Astrocyte (in vitro differentiated cells and primary cell): ENCODE measurements at regions not wholly inside any gene's neighbourhood (a gene's known extent, or its start where the extent isn't known, plus 50 kb on each side); places are given as distances from the start of the nearest gene placed in this dataset.

ENCODE experiments used
- DNase-seq: peaks from one replicate; pipeline ENCODE4 v3.0.0-alpha.2; 2010; ENCODE audit warnings: low read depth
- FAIRE-seq: peaks from 2 replicates; lab custom pipeline; 2011; peaks lifted over from hg19 to GRCh38; lab: Jason Lieb, UNC
- H2AFZ ChIP-seq: 2 replicates; pipeline ENCODE4 v1.6.0; 2012; ENCODE audit warnings: low read depth, low read length, inconsistent platforms
- H3K27ac ChIP-seq: 2 replicates; pipeline ENCODE4 v1.5.1; 2011; ENCODE audit warnings: low read depth, low read length, inconsistent platforms
- H3K27me3 ChIP-seq: 2 replicates; pipeline ENCODE4 v1.6.0; 2011; ENCODE audit warnings: low read length, inconsistent platforms; ENCODE audit not compliant: insufficient read depth
- H3K36me3 ChIP-seq: 2 replicates; pipeline ENCODE4 v1.5.1; 2011; ENCODE audit warnings: low read length, inconsistent platforms; ENCODE audit not compliant: insufficient read depth
- H3K4me1 ChIP-seq: 2 replicates; pipeline ENCODE4 v1.5.1; 2011; ENCODE audit warnings: low read length, inconsistent platforms; ENCODE audit not compliant: insufficient read depth
- H3K4me2 ChIP-seq: 2 replicates; pipeline ENCODE4 v1.6.0; 2012; ENCODE audit warnings: low read length, inconsistent platforms
- H3K4me3 ChIP-seq: 2 replicates; pipeline ENCODE4 v1.5.1; 2011; ENCODE audit warnings: low read depth, mild to moderate bottlenecking, low read length, inconsistent platforms; ENCODE audit not compliant: insufficient read depth
- H3K79me2 ChIP-seq: 2 replicates; pipeline ENCODE4 v1.6.0; 2012; ENCODE audit warnings: mild to moderate bottlenecking, low read length, inconsistent platforms; ENCODE audit not compliant: insufficient read depth
- H3K9ac ChIP-seq: 2 replicates; pipeline ENCODE4 v1.6.0; 2012; ENCODE audit warnings: mild to moderate bottlenecking, low read length, inconsistent platforms
- H3K9me3 ChIP-seq: 2 replicates; pipeline ENCODE4 v1.5.1; 2012; ENCODE audit warnings: low read depth, mild to moderate bottlenecking, low read length, inconsistent platforms; ENCODE audit not compliant: insufficient read depth
- H4K20me1 ChIP-seq: 2 replicates; pipeline ENCODE4 v1.6.0; 2012; ENCODE audit warnings: low read length, inconsistent platforms; ENCODE audit not compliant: insufficient read depth
- H3K27ac Mint-ChIP-seq: one replicate; pipeline ENCODE4 v1.8.0; 2021; ENCODE audit warnings: mild to moderate bottlenecking, mixed read lengths; ENCODE audit not compliant: unreplicated experiment
- H3K27me3 Mint-ChIP-seq: one replicate; pipeline ENCODE4 v1.8.0; 2021; ENCODE audit warnings: low read depth, mixed read lengths; ENCODE audit not compliant: unreplicated experiment
- H3K36me3 Mint-ChIP-seq: one replicate; pipeline ENCODE4 v1.8.0; 2021; ENCODE audit warnings: low read depth, mixed read lengths; ENCODE audit not compliant: unreplicated experiment
- H3K4me1 Mint-ChIP-seq: one replicate; pipeline ENCODE4 v1.8.0; 2021; ENCODE audit warnings: low read depth, mixed read lengths; ENCODE audit not compliant: unreplicated experiment
- H3K4me3 Mint-ChIP-seq: one replicate; pipeline ENCODE4 v1.8.0; 2021; ENCODE audit warnings: mild to moderate bottlenecking, moderate library complexity, mixed read lengths; ENCODE audit not compliant: unreplicated experiment
- H3K9me3 Mint-ChIP-seq: one replicate; pipeline ENCODE4 v1.8.0; 2021; ENCODE audit warnings: mild to moderate bottlenecking, mixed read lengths; ENCODE audit not compliant: unreplicated experiment
- EZH2 ChIP-seq: IDR thresholded peaks from 2 replicates; pipeline ENCODE4 v1.6.1; 2012; ENCODE audit warnings: mild to moderate bottlenecking, low read length, inconsistent platforms; ENCODE audit not compliant: insufficient read depth
- TF ChIP-seq, protein P1 (sequence below): IDR thresholded peaks from 2 replicates; pipeline ENCODE4 v1.5.1; 2011; ENCODE audit warnings: low read depth, mild to moderate bottlenecking, inconsistent platforms, low read length, moderate library complexity; ENCODE audit not compliant: insufficient read depth

DNA sequence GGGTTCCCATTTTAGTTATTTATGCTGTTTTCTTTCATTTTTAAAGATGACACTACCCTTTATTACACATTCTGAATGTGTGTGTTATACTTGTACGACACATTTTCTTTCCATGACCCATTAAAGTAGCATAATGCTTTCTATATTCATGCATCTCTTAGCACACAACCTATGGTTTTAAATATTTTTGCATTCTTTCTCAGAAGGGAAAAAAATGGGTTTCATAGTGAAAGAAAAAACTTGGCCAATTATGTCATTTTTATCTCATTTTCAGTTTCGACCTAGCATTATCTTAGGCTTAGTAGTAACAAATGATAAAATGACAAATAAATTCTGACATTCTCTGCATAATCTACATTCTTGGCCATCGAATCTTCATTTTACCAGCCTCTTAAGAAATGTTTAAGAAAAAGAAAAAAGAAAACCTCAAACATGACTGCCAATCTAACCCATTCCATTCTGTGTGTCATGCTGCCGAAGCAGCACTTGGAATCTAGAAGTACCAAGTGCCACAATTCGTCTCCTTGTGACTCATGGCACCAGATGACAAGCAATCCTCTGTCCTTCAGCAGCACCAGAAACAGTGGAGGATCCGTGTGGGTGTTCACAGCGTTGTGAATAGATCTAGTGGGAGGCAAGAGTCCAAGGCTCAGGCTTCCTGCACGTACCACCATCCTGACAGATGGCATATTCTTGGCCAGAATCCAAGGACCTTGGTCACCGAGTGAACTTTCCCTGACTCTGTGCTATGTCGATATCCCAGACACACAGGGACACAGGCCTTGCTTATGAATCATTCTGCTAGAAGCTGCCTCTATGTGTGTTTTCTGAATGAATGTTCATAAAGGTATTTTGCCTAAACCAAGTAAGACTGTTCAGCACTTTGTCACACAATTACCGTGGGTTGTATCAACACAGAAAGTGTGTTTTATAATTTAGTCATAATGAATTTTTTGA, 502.7 kb downstream of the NR2F1-AS1 start:
- Histone ChIP-seq H4K20me1 (no peaks in the 10 kb centered on the region), H3K9ac (peak overlapping the region; percentile 52), H3K4me3 (peak overlapping the region; percentile 29), H3K4me2 (peak overlapping the region; percentile 78), H3K27me3 (no peaks in the 10 kb centered on the region), H3K4me1 (peaks cover 20% of the 10 kb centered on the region), H3K79me2 (no peaks in the 10 kb centered on the region), H3K36me3 (no peaks in the 10 kb centered on the region), H2AFZ (peak overlapping the region; percentile 4), H3K9me3 (no peaks in the 10 kb centered on the region), H3K27ac (peak overlapping the region; percentile 82)
- TF ChIP-seq, protein P1, sequence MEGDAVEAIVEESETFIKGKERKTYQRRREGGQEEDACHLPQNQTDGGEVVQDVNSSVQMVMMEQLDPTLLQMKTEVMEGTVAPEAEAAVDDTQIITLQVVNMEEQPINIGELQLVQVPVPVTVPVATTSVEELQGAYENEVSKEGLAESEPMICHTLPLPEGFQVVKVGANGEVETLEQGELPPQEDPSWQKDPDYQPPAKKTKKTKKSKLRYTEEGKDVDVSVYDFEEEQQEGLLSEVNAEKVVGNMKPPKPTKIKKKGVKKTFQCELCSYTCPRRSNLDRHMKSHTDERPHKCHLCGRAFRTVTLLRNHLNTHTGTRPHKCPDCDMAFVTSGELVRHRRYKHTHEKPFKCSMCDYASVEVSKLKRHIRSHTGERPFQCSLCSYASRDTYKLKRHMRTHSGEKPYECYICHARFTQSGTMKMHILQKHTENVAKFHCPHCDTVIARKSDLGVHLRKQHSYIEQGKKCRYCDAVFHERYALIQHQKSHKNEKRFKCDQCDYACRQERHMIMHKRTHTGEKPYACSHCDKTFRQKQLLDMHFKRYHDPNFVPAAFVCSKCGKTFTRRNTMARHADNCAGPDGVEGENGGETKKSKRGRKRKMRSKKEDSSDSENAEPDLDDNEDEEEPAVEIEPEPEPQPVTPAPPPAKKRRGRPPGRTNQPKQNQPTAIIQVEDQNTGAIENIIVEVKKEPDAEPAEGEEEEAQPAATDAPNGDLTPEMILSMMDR = no peak
- no peak for TF ChIP-seq EZH2
- DNase-seq (peak; percentile 98), FAIRE-seq (peak; percentile 100)
- no peaks in the 10 kb centered on the region for H3K9me3 Mint-ChIP-seq
- peaks cover 20% of the 10 kb centered on the region for H3K4me1 Mint-ChIP-seq
- peak overlapping the region; percentile 95 for H3K27ac Mint-ChIP-seq
- no peaks in the 10 kb centered on the region for H3K27me3 Mint-ChIP-seq
- no peaks in the 10 kb centered on the region for H3K36me3 Mint-ChIP-seq
- no peak overlapping the region for H3K4me3 Mint-ChIP-seq

DNA sequence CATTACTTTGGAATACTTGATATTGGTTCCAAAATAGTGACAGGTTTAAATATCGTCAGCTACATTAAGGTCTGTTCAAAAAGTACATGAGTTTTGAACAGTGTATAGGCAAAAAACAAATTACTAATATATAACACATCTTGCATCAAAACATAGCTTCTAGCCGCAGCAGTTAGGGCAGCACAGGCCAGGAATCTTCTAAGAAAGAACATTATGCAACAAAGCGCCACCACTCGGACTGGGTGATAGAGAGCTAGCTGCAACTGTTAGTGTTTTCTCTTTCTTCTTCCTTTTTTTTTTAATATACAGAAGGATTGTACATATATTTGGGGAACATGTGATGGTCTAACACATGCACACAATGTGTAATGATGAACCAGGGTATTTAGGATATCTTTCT, 504.5 kb downstream of the NR2F1-AS1 start:
- H3K4me3 ChIP-seq = no peak overlapping the region
- no peak for FAIRE-seq
- H3K27ac ChIP-seq = no peak overlapping the region

DNA sequence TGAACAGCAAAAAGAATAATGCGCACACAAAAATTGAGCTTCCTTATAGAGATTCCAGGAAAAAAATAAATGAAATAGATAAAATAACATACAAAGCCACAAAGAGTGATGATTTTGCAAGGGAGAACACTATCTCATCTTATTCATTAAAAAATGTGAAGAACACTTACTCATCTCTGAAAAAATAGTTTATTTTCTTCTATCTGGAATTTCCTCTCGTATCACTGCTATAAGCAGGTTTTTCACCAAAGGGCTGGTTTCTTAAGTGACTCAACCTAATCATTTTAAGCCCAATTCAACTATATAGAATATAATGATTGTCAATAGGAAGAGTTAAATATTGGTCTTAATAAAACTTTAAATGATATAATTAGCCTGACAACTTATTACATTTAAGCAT, 504.9 kb downstream of the NR2F1-AS1 start:
- Mint-ChIP-seq H3K4me3 (no peak overlapping the region), H3K4me1 (peaks cover 20% of the 10 kb centered on the region), H3K36me3 (no peaks in the 10 kb centered on the region), H3K27me3 (no peaks in the 10 kb centered on the region), H3K27ac (no peak overlapping the region), H3K9me3 (no peaks in the 10 kb centered on the region)
- Histone ChIP-seq H3K4me1 (peaks cover 23% of the 10 kb centered on the region), H3K79me2 (no peaks in the 10 kb centered on the region), H3K27me3 (no peaks in the 10 kb centered on the region), H2AFZ (no peak overlapping the region), H3K9me3 (no peaks in the 10 kb centered on the region), H3K36me3 (no peaks in the 10 kb centered on the region), H3K4me2 (no peak overlapping the region), H4K20me1 (no peaks in the 10 kb centered on the region), H3K4me3 (no peak overlapping the region), H3K27ac (no peak overlapping the region), H3K9ac (no peak overlapping the region)
- FAIRE-seq (peak; percentile 41), DNase-seq (peak; percentile 44)
- TF ChIP-seq EZH2 = no peak
- TF ChIP-seq, protein P1 = no peak

More for the DNA sequence above, 504.5 kb downstream of the NR2F1-AS1 start:
- Histone ChIP-seq H3K4me2 (no peak overlapping the region), H3K4me1 (peaks cover 23% of the 10 kb centered on the region), H4K20me1 (no peaks in the 10 kb centered on the region), H2AFZ (no peak overlapping the region), H3K27me3 (no peaks in the 10 kb centered on the region), H3K36me3 (no peaks in the 10 kb centered on the region), H3K79me2 (no peaks in the 10 kb centered on the region), H3K9ac (no peak overlapping the region), H3K9me3 (no peaks in the 10 kb centered on the region)
- Mint-ChIP-seq H3K4me1 (peaks cover 20% of the 10 kb centered on the region), H3K27me3 (no peaks in the 10 kb centered on the region), H3K27ac (no peak overlapping the region), H3K9me3 (no peaks in the 10 kb centered on the region), H3K4me3 (no peak overlapping the region), H3K36me3 (no peaks in the 10 kb centered on the region)
- DNase-seq = no peak
- TF ChIP-seq EZH2 = no peak
